ENCODE measurements at regions not wholly inside any gene's neighbourhood (a gene's known extent, or its start where the extent isn't known, plus 50 kb on each side); places are given as distances from the start of the nearest gene placed in this dataset.
A peak's percentile ranks its signal among the peaks of the same experiment; 100 is the strongest.

- ATAC-seq (no peak), DNase-seq (ENCODE audit: low spot score) (no peak)
- Mint-ChIP-seq H3K27me3 (ENCODE audit: low read depth) (no peaks in the 10 kb centered on the region), H3K9me3 (no peaks in the 10 kb centered on the region), H3K36me3 (no peaks in the 10 kb centered on the region), H3K4me1 (peaks cover 30% of the 10 kb centered on the region), H3K27ac (no peak overlapping the region), H3K4me3 (no peak overlapping the region)
- ChIA-PET POLR2A (no interaction called here), CTCF (no interaction called here)
- TF ChIP-seq IRF1 (CRISPR knock-in tag; IDR thresholded peaks at IDR 0.05) (no peak), USF1 (CRISPR knock-in tag; IDR thresholded peaks at IDR 0.05) (no peak)
These were observed 362.0 kb downstream of the FSIP2 start for GRCh38 chr2:186100636-186101035.

- ATAC-seq (no peak), DNase-seq (ENCODE audit: low spot score) (no peak)
- Mint-ChIP-seq H3K36me3 (no peaks in the 10 kb centered on the region), H3K4me3 (no peak overlapping the region), H3K9me3 (no peaks in the 10 kb centered on the region), H3K27me3 (ENCODE audit: low read depth) (no peaks in the 10 kb centered on the region), H3K4me1 (peaks cover 30% of the 10 kb centered on the region), H3K27ac (no peak overlapping the region)
- TF ChIP-seq IRF2 (CRISPR knock-in tag; IDR thresholded peaks at IDR 0.05; ENCODE audit: borderline replicate concordance, low read depth) (no peak), ETV6 (CRISPR knock-in tag; IDR thresholded peaks at IDR 0.05) (no peak), ERG (CRISPR knock-in tag; IDR thresholded peaks at IDR 0.05) (no peak), HMGXB4 (CRISPR knock-in tag; IDR thresholded peaks at IDR 0.05) (no peak), GTF2I (CRISPR knock-in tag; conservative IDR thresholded peaks at IDR 0.05) (no peak), RORB (CRISPR knock-in tag; IDR thresholded peaks at IDR 0.05) (no peak), SMAD3 (CRISPR knock-in tag; IDR thresholded peaks at IDR 0.05; ENCODE audit: borderline replicate concordance) (no peak), IRF1 (CRISPR knock-in tag; IDR thresholded peaks at IDR 0.05) (no peak), ZNF317 (CRISPR knock-in tag; IDR thresholded peaks at IDR 0.05; ENCODE audit: borderline replicate concordance, low read depth) (no peak), E2F4 (CRISPR knock-in tag; IDR thresholded peaks at IDR 0.05; ENCODE audit: borderline replicate concordance, low read depth) (no peak)
- ChIA-PET CTCF (no interaction called here), POLR2A (no interaction called here)
These were observed 363.0 kb downstream of the FSIP2 start for GRCh38 chr2:186101616-186102015.

- Mint-ChIP-seq H3K27me3 (ENCODE audit: low read depth) (no peaks in the 10 kb centered on the region), H3K4me3 (peak overlapping the region; percentile 9; the same call in 1 of the 2 replicates)
- POLR2A ChIA-PET = no interaction called here
- TF ChIP-seq ZBTB43 (CRISPR knock-in tag; IDR thresholded peaks at IDR 0.05) (no peak), KAT7 (CRISPR knock-in tag; IDR thresholded peaks at IDR 0.05; ENCODE audit: borderline replicate concordance) (no peak), ZNF232 (CRISPR knock-in tag; IDR thresholded peaks at IDR 0.05) (no peak), ZNF281 (CRISPR knock-in tag; IDR thresholded peaks at IDR 0.05) (no peak), ZNF423 (CRISPR knock-in tag; IDR thresholded peaks at IDR 0.05) (no peak), FOXJ3 (CRISPR knock-in tag; IDR thresholded peaks at IDR 0.05; ENCODE audit: borderline replicate concordance) (no peak), SOX15 (CRISPR knock-in tag; IDR thresholded peaks at IDR 0.05) (no peak), TEAD1 (CRISPR knock-in tag; IDR thresholded peaks at IDR 0.05) (no peak), ZNF121 (CRISPR knock-in tag; IDR thresholded peaks at IDR 0.05) (no peak), GTF2I (CRISPR knock-in tag; conservative IDR thresholded peaks at IDR 0.05) (no peak), RORB (CRISPR knock-in tag; IDR thresholded peaks at IDR 0.05) (no peak), MAX (CRISPR knock-in tag; IDR thresholded peaks at IDR 0.05) (no peak), CREM (CRISPR knock-in tag; IDR thresholded peaks at IDR 0.05) (no peak)
These were observed 364.7 kb downstream of the FSIP2 start for GRCh38 chr2:186103276-186103675.

More at GRCh38 chr2:186103276-186103675, 364.7 kb downstream of the FSIP2 start:
- Mint-ChIP-seq H3K4me1 (peaks cover 34% of the 10 kb centered on the region), H3K27ac (peak overlapping the region; percentile 86; the same call in 1 of the 2 replicates), H3K9me3 (no peaks in the 10 kb centered on the region), H3K36me3 (no peaks in the 10 kb centered on the region)
- no peak for ATAC-seq
- DNase-seq (ENCODE audit: low spot score) = no peak
- CTCF ChIA-PET = no interaction called here

Data from WTC11 (cell line).